Astrocyte (in vitro differentiated cells and primary cell): ENCODE measurements at regions not wholly inside any gene's neighbourhood (a gene's known extent, or its start where the extent isn't known, plus 50 kb on each side); places are given as distances from the start of the nearest gene placed in this dataset.

Experiments
- DNase-seq: peaks from one replicate; pipeline ENCODE4 v3.0.0-alpha.2; 2010; ENCODE audit warnings: low read depth
- FAIRE-seq: peaks from 2 replicates; lab custom pipeline; 2011; peaks lifted over from hg19 to GRCh38; lab: Jason Lieb, UNC
- H2AFZ ChIP-seq: 2 replicates; pipeline ENCODE4 v1.6.0; 2012; ENCODE audit warnings: low read depth, low read length, inconsistent platforms
- H3K27ac ChIP-seq: 2 replicates; pipeline ENCODE4 v1.5.1; 2011; ENCODE audit warnings: low read depth, low read length, inconsistent platforms
- H3K27me3 ChIP-seq: 2 replicates; pipeline ENCODE4 v1.6.0; 2011; ENCODE audit warnings: low read length, inconsistent platforms; ENCODE audit not compliant: insufficient read depth
- H3K36me3 ChIP-seq: 2 replicates; pipeline ENCODE4 v1.5.1; 2011; ENCODE audit warnings: low read length, inconsistent platforms; ENCODE audit not compliant: insufficient read depth
- H3K4me1 ChIP-seq: 2 replicates; pipeline ENCODE4 v1.5.1; 2011; ENCODE audit warnings: low read length, inconsistent platforms; ENCODE audit not compliant: insufficient read depth
- H3K4me2 ChIP-seq: 2 replicates; pipeline ENCODE4 v1.6.0; 2012; ENCODE audit warnings: low read length, inconsistent platforms
- H3K4me3 ChIP-seq: 2 replicates; pipeline ENCODE4 v1.5.1; 2011; ENCODE audit warnings: low read depth, mild to moderate bottlenecking, low read length, inconsistent platforms; ENCODE audit not compliant: insufficient read depth
- H3K79me2 ChIP-seq: 2 replicates; pipeline ENCODE4 v1.6.0; 2012; ENCODE audit warnings: mild to moderate bottlenecking, low read length, inconsistent platforms; ENCODE audit not compliant: insufficient read depth
- H3K9ac ChIP-seq: 2 replicates; pipeline ENCODE4 v1.6.0; 2012; ENCODE audit warnings: mild to moderate bottlenecking, low read length, inconsistent platforms
- H3K9me3 ChIP-seq: 2 replicates; pipeline ENCODE4 v1.5.1; 2012; ENCODE audit warnings: low read depth, mild to moderate bottlenecking, low read length, inconsistent platforms; ENCODE audit not compliant: insufficient read depth
- H4K20me1 ChIP-seq: 2 replicates; pipeline ENCODE4 v1.6.0; 2012; ENCODE audit warnings: low read length, inconsistent platforms; ENCODE audit not compliant: insufficient read depth
- H3K27ac Mint-ChIP-seq: one replicate; pipeline ENCODE4 v1.8.0; 2021; ENCODE audit warnings: mild to moderate bottlenecking, mixed read lengths; ENCODE audit not compliant: unreplicated experiment
- H3K27me3 Mint-ChIP-seq: one replicate; pipeline ENCODE4 v1.8.0; 2021; ENCODE audit warnings: low read depth, mixed read lengths; ENCODE audit not compliant: unreplicated experiment
- H3K36me3 Mint-ChIP-seq: one replicate; pipeline ENCODE4 v1.8.0; 2021; ENCODE audit warnings: low read depth, mixed read lengths; ENCODE audit not compliant: unreplicated experiment
- H3K4me1 Mint-ChIP-seq: one replicate; pipeline ENCODE4 v1.8.0; 2021; ENCODE audit warnings: low read depth, mixed read lengths; ENCODE audit not compliant: unreplicated experiment
- H3K4me3 Mint-ChIP-seq: one replicate; pipeline ENCODE4 v1.8.0; 2021; ENCODE audit warnings: mild to moderate bottlenecking, moderate library complexity, mixed read lengths; ENCODE audit not compliant: unreplicated experiment
- H3K9me3 Mint-ChIP-seq: one replicate; pipeline ENCODE4 v1.8.0; 2021; ENCODE audit warnings: mild to moderate bottlenecking, mixed read lengths; ENCODE audit not compliant: unreplicated experiment
- CTCF ChIP-seq: IDR thresholded peaks from 2 replicates; pipeline ENCODE4 v1.5.1; 2011; ENCODE audit warnings: low read depth, mild to moderate bottlenecking, inconsistent platforms, low read length, moderate library complexity; ENCODE audit not compliant: insufficient read depth
- EZH2 ChIP-seq: IDR thresholded peaks from 2 replicates; pipeline ENCODE4 v1.6.1; 2012; ENCODE audit warnings: mild to moderate bottlenecking, low read length, inconsistent platforms; ENCODE audit not compliant: insufficient read depth

- Histone ChIP-seq H3K9me3 (no peaks in the 10 kb centered on the region), H3K4me1 (peaks cover 3% of the 10 kb centered on the region), H3K4me2 (no peak overlapping the region), H2AFZ (no peak overlapping the region), H3K27ac (no peak overlapping the region), H3K27me3 (no peaks in the 10 kb centered on the region), H3K36me3 (no peaks in the 10 kb centered on the region), H3K4me3 (no peak overlapping the region), H3K9ac (no peak overlapping the region), H4K20me1 (no peaks in the 10 kb centered on the region), H3K79me2 (no peaks in the 10 kb centered on the region)
- no peak for FAIRE-seq
- H3K4me1 Mint-ChIP-seq: no peaks in the 10 kb centered on the region
- no peak for DNase-seq
- H3K4me3 Mint-ChIP-seq: no peak overlapping the region
- no peaks in the 10 kb centered on the region for H3K36me3 Mint-ChIP-seq
- no peak overlapping the region for H3K27ac Mint-ChIP-seq
- H3K9me3 Mint-ChIP-seq: peaks cover 2% of the 10 kb centered on the region
- H3K27me3 Mint-ChIP-seq: peaks cover 5% of the 10 kb centered on the region
- TF ChIP-seq CTCF: no peak
- no peak for TF ChIP-seq EZH2
Observed at GRCh38 chr5:148923023-148923422, 96.6 kb downstream of the ADRB2 start.

DNA sequence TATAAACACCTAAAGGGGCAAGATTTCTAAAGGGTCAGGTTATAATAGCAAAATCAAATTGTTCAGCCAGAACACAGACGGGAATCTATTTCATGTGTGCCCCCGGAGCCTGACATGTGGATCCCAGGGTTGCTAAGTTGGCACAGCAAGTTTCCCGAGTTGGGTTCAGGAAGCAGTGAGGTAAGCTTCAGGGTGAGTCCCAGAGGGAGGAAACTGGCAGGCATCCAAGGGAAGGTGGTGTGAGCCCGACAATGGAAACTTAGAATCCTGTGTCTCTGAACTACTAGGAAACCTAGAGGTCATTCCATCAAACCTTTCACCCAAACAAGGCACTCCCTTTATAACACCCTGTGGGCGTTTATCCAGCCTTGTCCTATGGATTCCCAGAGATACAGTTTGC lies 98.4 kb downstream of the ADRB2 start:
- H3K4me3 ChIP-seq: no peak overlapping the region
- H3K36me3 ChIP-seq: no peaks in the 10 kb centered on the region
- FAIRE-seq (no peak), DNase-seq (no peak)
- no peak overlapping the region for H3K9ac ChIP-seq
- H3K79me2 ChIP-seq: no peaks in the 10 kb centered on the region
- peaks cover 5% of the 10 kb centered on the region for H3K27me3 Mint-ChIP-seq
- no peak overlapping the region for H3K4me2 ChIP-seq
- no peak overlapping the region for H2AFZ ChIP-seq
- peaks cover 5% of the 10 kb centered on the region for H3K4me1 Mint-ChIP-seq
- H3K4me3 Mint-ChIP-seq: no peak overlapping the region
- H3K9me3 Mint-ChIP-seq: no peaks in the 10 kb centered on the region
- H4K20me1 ChIP-seq: no peaks in the 10 kb centered on the region
- TF ChIP-seq EZH2 (no peak), CTCF (no peak)
- no peaks in the 10 kb centered on the region for H3K27me3 ChIP-seq
- H3K4me1 ChIP-seq: peaks cover 7% of the 10 kb centered on the region
- H3K27ac Mint-ChIP-seq: no peak overlapping the region
- H3K36me3 Mint-ChIP-seq: no peaks in the 10 kb centered on the region
- H3K9me3 ChIP-seq: no peaks in the 10 kb centered on the region
- H3K27ac ChIP-seq: no peak overlapping the region

DNA sequence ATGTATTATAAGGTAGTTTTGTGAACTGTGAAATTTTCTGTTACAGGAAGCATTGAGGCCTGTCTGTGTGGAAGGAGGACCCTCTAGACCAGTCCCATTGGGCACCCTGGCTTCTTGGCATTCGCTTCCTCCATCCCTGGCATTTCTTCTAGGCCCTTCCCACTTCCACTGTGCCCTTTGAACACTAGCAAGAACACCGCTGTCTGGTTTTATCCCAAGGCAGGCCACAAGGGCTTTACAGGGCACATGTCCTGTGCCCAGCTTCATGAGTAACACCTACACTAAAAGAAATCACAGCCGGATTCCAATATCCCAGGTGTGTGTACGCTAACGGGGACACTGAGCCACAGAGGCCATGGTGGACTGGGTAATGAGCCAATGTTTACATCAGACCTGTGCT lies 99.8 kb downstream of the ADRB2 start:
- H3K9me3 ChIP-seq: no peaks in the 10 kb centered on the region
- H3K4me3 Mint-ChIP-seq: no peak overlapping the region
- H3K4me2 ChIP-seq: no peak overlapping the region
- peaks cover 5% of the 10 kb centered on the region for H3K4me1 Mint-ChIP-seq
- peaks cover 7% of the 10 kb centered on the region for H3K4me1 ChIP-seq
- FAIRE-seq (no peak), DNase-seq (no peak)
- no peaks in the 10 kb centered on the region for H3K9me3 Mint-ChIP-seq
- no peaks in the 10 kb centered on the region for H3K27me3 Mint-ChIP-seq
- no peaks in the 10 kb centered on the region for H3K36me3 Mint-ChIP-seq
- no peaks in the 10 kb centered on the region for H3K79me2 ChIP-seq
- H4K20me1 ChIP-seq: no peaks in the 10 kb centered on the region
- H3K9ac ChIP-seq: no peak overlapping the region
- H3K27me3 ChIP-seq: no peaks in the 10 kb centered on the region
- no peak overlapping the region for H3K4me3 ChIP-seq
- H2AFZ ChIP-seq: no peak overlapping the region
- H3K27ac ChIP-seq: no peak overlapping the region
- H3K36me3 ChIP-seq: no peaks in the 10 kb centered on the region
- no peak overlapping the region for H3K27ac Mint-ChIP-seq
- TF ChIP-seq EZH2 (no peak), CTCF (no peak)
